ENCODE measurements at regions not wholly inside any gene's neighbourhood (a gene's known extent, or its start where the extent isn't known, plus 50 kb on each side); places are given as distances from the start of the nearest gene placed in this dataset.

- TF ChIP-seq IRF1 (CRISPR knock-in tag; IDR thresholded peaks at IDR 0.05) = no peak
- no peak for TF ChIP-seq TCF7 (CRISPR knock-in tag; IDR thresholded peaks at IDR 0.05; ENCODE audit: low read depth)
- no peak for TF ChIP-seq ZNF281 (CRISPR knock-in tag; IDR thresholded peaks at IDR 0.05)
- TF ChIP-seq ZBTB21 (CRISPR knock-in tag; IDR thresholded peaks at IDR 0.05; ENCODE audit: borderline replicate concordance) = no peak
- no peak for TF ChIP-seq CTCF (IDR thresholded peaks at IDR 0.05)
- no peak for TF ChIP-seq E2F4 (CRISPR knock-in tag; IDR thresholded peaks at IDR 0.05; ENCODE audit: borderline replicate concordance, low read depth)
- TF ChIP-seq ATF3 (CRISPR knock-in tag; conservative IDR thresholded peaks at IDR 0.05) = no peak
- TF ChIP-seq USF1 (CRISPR knock-in tag; IDR thresholded peaks at IDR 0.05) = no peak
- no peak for TF ChIP-seq USF2 (CRISPR knock-in tag; IDR thresholded peaks at IDR 0.05)
These were observed 147.8 kb downstream of the SEM1 start for GRCh38 chr7:96561892-96562291.
